Nephron (organoid): ENCODE measurements at regions not wholly inside any gene's neighbourhood (a gene's known extent, or its start where the extent isn't known, plus 50 kb on each side); places are given as distances from the start of the nearest gene placed in this dataset.
"Not testable (repeated sequence)": the region's sequence is repeated elsewhere in the genome, so short reads cannot be mapped to it uniquely, and the experiment has no call there.

Source experiments
- H3K27ac Mint-ChIP-seq, 3 experiments: 2 replicates each; pipeline ENCODE4 v1.8.0; 2020; ENCODE audit warnings: mixed read lengths in 3 of 3, mild to moderate bottlenecking in 2 of 3, moderate library complexity in 1 of 3
- H3K27me3 Mint-ChIP-seq: 2 replicates; pipeline ENCODE4 v1.8.0; 2021; ENCODE audit warnings: low read depth, mild to moderate bottlenecking, moderate library complexity, mixed read lengths
- H3K36me3 Mint-ChIP-seq: 2 replicates; pipeline ENCODE4 v1.8.0; 2020; ENCODE audit warnings: low read depth, mixed read lengths
- H3K4me1 Mint-ChIP-seq: 2 replicates; pipeline ENCODE4 v1.8.0; 2020; ENCODE audit warnings: mixed read lengths
- H3K4me3 Mint-ChIP-seq, 3 experiments: 2 replicates each; pipeline ENCODE4 v1.8.0; 2020; ENCODE audit warnings: mild to moderate bottlenecking in 3 of 3, mixed read lengths in 3 of 3, moderate library complexity in 2 of 3
- H3K9me3 Mint-ChIP-seq: 2 replicates; pipeline ENCODE4 v1.8.0; 2020; ENCODE audit warnings: mixed read lengths

- peaks cover 32% of the 10 kb centered on the region for H3K9me3 Mint-ChIP-seq
- H3K27me3 Mint-ChIP-seq, H3K4me1 Mint-ChIP-seq, H3K4me3 Mint-ChIP-seq, H3K36me3 Mint-ChIP-seq, H3K27ac Mint-ChIP-seq: not testable (repeated sequence)
Observed at GRCh38 chr15:22280770-22281169, 177.9 kb upstream of the GOLGA6L22 start.

- not testable (repeated sequence) for H3K27me3 Mint-ChIP-seq, H3K27ac Mint-ChIP-seq, H3K4me1 Mint-ChIP-seq, H3K4me3 Mint-ChIP-seq, H3K36me3 Mint-ChIP-seq
- H3K9me3 Mint-ChIP-seq = peaks cover 32% of the 10 kb centered on the region
Observed at GRCh38 chr15:22282794-22283533, 175.7 kb upstream of the GOLGA6L22 start.

GRCh38 chr15:22284795-22285420 is 173.8 kb upstream of the GOLGA6L22 start:
- not testable (repeated sequence) for H3K4me3 Mint-ChIP-seq, H3K36me3 Mint-ChIP-seq, H3K27me3 Mint-ChIP-seq, H3K4me1 Mint-ChIP-seq, H3K27ac Mint-ChIP-seq
- H3K9me3 Mint-ChIP-seq = peaks cover 34% of the 10 kb centered on the region

- not testable (repeated sequence) for H3K36me3 Mint-ChIP-seq, H3K4me3 Mint-ChIP-seq, H3K4me1 Mint-ChIP-seq, H3K27ac Mint-ChIP-seq, H3K27me3 Mint-ChIP-seq
- H3K9me3 Mint-ChIP-seq = peaks cover 16% of the 10 kb centered on the region
Observed at GRCh38 chr15:22291054-22291453, 167.6 kb upstream of the GOLGA6L22 start.

- H3K4me3 Mint-ChIP-seq, H3K4me1 Mint-ChIP-seq, H3K27me3 Mint-ChIP-seq, H3K27ac Mint-ChIP-seq, H3K36me3 Mint-ChIP-seq, H3K9me3 Mint-ChIP-seq: not testable (repeated sequence)
Observed at GRCh38 chr15:22303112-22303511, 155.6 kb upstream of the GOLGA6L22 start.
